ENCODE measurements at regions not wholly inside any gene's neighbourhood (a gene's known extent, or its start where the extent isn't known, plus 50 kb on each side); places are given as distances from the start of the nearest gene placed in this dataset.

DNA sequence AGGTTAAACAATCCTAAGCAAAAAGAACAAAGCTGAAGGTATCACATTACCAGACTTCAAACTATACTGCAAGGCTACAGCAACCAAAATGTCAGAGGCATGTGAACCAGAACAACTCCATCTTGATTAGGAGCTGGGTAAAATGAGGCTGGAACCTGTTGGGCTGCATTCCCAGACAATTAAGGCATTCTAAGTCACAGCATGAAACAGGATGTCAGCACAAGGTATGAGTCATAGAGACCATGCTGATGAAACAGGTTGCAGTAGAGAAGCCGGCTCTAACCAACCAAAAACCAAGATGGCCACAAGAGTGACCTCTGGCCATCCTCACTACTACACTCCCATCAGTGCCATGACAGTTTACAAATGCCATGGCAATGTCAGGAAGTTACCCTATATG is 252.0 kb downstream of the RASEF start:
- TF ChIP-seq POLR2AphosphoS5 (IDR thresholded peaks at IDR 0.05) (no peak), POLR2A (IDR thresholded peaks at IDR 0.05) (no peak)
